Endothelial cell (in vitro differentiated cells): ENCODE measurements at regions not wholly inside any gene's neighbourhood (a gene's known extent, or its start where the extent isn't known, plus 50 kb on each side); places are given as distances from the start of the nearest gene placed in this dataset.

ENCODE experiments used
- DNase-seq: peaks from one replicate; pipeline ENCODE4 v3.0.0; 2021; ENCODE audit warnings: low spot score
- H3K27ac Mint-ChIP-seq: one replicate; pipeline ENCODE4 v1.8.0; 2021; ENCODE audit warnings: mixed read lengths, inconsistent platforms; ENCODE audit not compliant: unreplicated experiment
- H3K27me3 Mint-ChIP-seq: one replicate; pipeline ENCODE4 v1.8.0; 2021; ENCODE audit warnings: mild to moderate bottlenecking, moderate library complexity, mixed read lengths, inconsistent platforms; ENCODE audit not compliant: unreplicated experiment
- H3K36me3 Mint-ChIP-seq: one replicate; pipeline ENCODE4 v1.8.0; 2021; ENCODE audit warnings: mild to moderate bottlenecking, low read depth, mixed read lengths, inconsistent platforms; ENCODE audit not compliant: unreplicated experiment
- H3K4me1 Mint-ChIP-seq: one replicate; pipeline ENCODE4 v1.8.0; 2021; ENCODE audit warnings: mild to moderate bottlenecking, mixed read lengths, inconsistent platforms; ENCODE audit not compliant: unreplicated experiment
- H3K4me3 Mint-ChIP-seq: one replicate; pipeline ENCODE4 v1.8.0; 2021; ENCODE audit warnings: mild to moderate bottlenecking, mixed read lengths, inconsistent platforms; ENCODE audit not compliant: unreplicated experiment
- H3K9me3 Mint-ChIP-seq: one replicate; pipeline ENCODE4 v1.8.0; 2021; ENCODE audit warnings: mixed read lengths, inconsistent platforms; ENCODE audit not compliant: unreplicated experiment
- CTCF ChIP-seq: fragments of 200-600 bp; sonication (generic); IDR thresholded peaks from one replicate; pipeline ENCODE4 v1.5.0; 2021; ENCODE audit warnings: antibody characterized with exemption; ENCODE audit not compliant: unreplicated experiment

- Mint-ChIP-seq H3K4me3 (no peak overlapping the region), H3K27ac (no peak overlapping the region), H3K4me1 (peaks cover 18% of the 10 kb centered on the region), H3K9me3 (no peaks in the 10 kb centered on the region), H3K27me3 (peaks cover 22% of the 10 kb centered on the region), H3K36me3 (peaks cover 9% of the 10 kb centered on the region)
- DNase-seq: no peak
- TF ChIP-seq CTCF: no peak
Observed at GRCh38 chr1:24987875-24988557, 57.9 kb upstream of the RUNX3 start.

GRCh38 chr1:24987424-24987823 lies 57.3 kb upstream of the RUNX3 start:
- TF ChIP-seq CTCF: no peak
- peaks cover 12% of the 10 kb centered on the region for H3K4me1 Mint-ChIP-seq
- no peak overlapping the region for H3K4me3 Mint-ChIP-seq
- H3K27ac Mint-ChIP-seq: no peak overlapping the region
- DNase-seq: no peak
- H3K9me3 Mint-ChIP-seq: no peaks in the 10 kb centered on the region
- peaks cover 22% of the 10 kb centered on the region for H3K27me3 Mint-ChIP-seq
- H3K36me3 Mint-ChIP-seq: peaks cover 9% of the 10 kb centered on the region

GRCh38 chr1:24986372-24986965 lies 56.4 kb upstream of the RUNX3 start:
- H3K27me3 Mint-ChIP-seq: peaks cover 23% of the 10 kb centered on the region
- no peaks in the 10 kb centered on the region for H3K9me3 Mint-ChIP-seq
- peaks cover 4% of the 10 kb centered on the region for H3K36me3 Mint-ChIP-seq
- DNase-seq: no peak
- peaks cover 8% of the 10 kb centered on the region for H3K4me1 Mint-ChIP-seq
- H3K27ac Mint-ChIP-seq: no peak overlapping the region
- TF ChIP-seq CTCF: no peak
- no peak overlapping the region for H3K4me3 Mint-ChIP-seq

GRCh38 chr1:24985737-24986136 lies 55.7 kb upstream of the RUNX3 start:
- no peak for TF ChIP-seq CTCF
- H3K36me3 Mint-ChIP-seq: peaks cover 4% of the 10 kb centered on the region
- H3K27me3 Mint-ChIP-seq: peaks cover 23% of the 10 kb centered on the region
- no peak overlapping the region for H3K27ac Mint-ChIP-seq
- no peak overlapping the region for H3K4me3 Mint-ChIP-seq
- no peaks in the 10 kb centered on the region for H3K9me3 Mint-ChIP-seq
- DNase-seq: no peak
- H3K4me1 Mint-ChIP-seq: peaks cover 3% of the 10 kb centered on the region

GRCh38 chr1:24984800-24985522 lies 54.9 kb upstream of the RUNX3 start:
- DNase-seq: no peak
- H3K36me3 Mint-ChIP-seq: peaks cover 7% of the 10 kb centered on the region
- no peak for TF ChIP-seq CTCF
- no peak overlapping the region for H3K27ac Mint-ChIP-seq
- H3K4me3 Mint-ChIP-seq: no peak overlapping the region
- H3K4me1 Mint-ChIP-seq: peaks cover 3% of the 10 kb centered on the region
- H3K27me3 Mint-ChIP-seq: peaks cover 23% of the 10 kb centered on the region
- no peaks in the 10 kb centered on the region for H3K9me3 Mint-ChIP-seq
